ENCODE measurements at regions not wholly inside any gene's neighbourhood (a gene's known extent, or its start where the extent isn't known, plus 50 kb on each side); places are given as distances from the start of the nearest gene placed in this dataset.

- TF ChIP-seq CTCF (IDR thresholded peaks at IDR 0.05): no peak
- TF ChIP-seq POLR2A (IDR thresholded peaks at IDR 0.05): no peak
These were observed 155.0 kb upstream of the LYZL2 start for GRCh38 chr10:30784524-30784896.
